GM23338 (cell line): ENCODE measurements at regions not wholly inside any gene's neighbourhood (a gene's known extent, or its start where the extent isn't known, plus 50 kb on each side); places are given as distances from the start of the nearest gene placed in this dataset.

Source experiments
- ATAC-seq: fragments of 200-7000 bp; cut with Tn5 transposase; 3 replicates; pipeline ENCODE4 v1.9.1; 2020
- DNase-seq: peaks from one replicate; pipeline ENCODE4 v3.0.0-alpha.2; 2015; ENCODE audit warnings: low spot score
- H2AFZ ChIP-seq: fragments of 200-600 bp; sonication (generic); 2 replicates; pipeline ENCODE4 v1.8.0; 2016; ENCODE audit warnings: antibody characterized with exemption, mild to moderate bottlenecking, moderate library complexity
- H3F3A ChIP-seq: fragments of 200-600 bp; sonication (generic); replicated peaks from 2 replicates; pipeline ENCODE4 v1.8.0; 2017; ENCODE audit warnings: antibody characterized with exemption, mixed run types, low read depth
- H3K27ac ChIP-seq: fragments of 200-600 bp; sonication (generic); 2 replicates; pipeline ENCODE4 v1.6.1; 2016; ENCODE audit warnings: low read depth
- H3K27me3 ChIP-seq: fragments of 200-600 bp; sonication (generic); 2 replicates; pipeline ENCODE4 v1.8.0; 2016; ENCODE audit warnings: mild to moderate bottlenecking, mixed run types, moderate library complexity; ENCODE audit not compliant: insufficient read depth
- H3K36me3 ChIP-seq: fragments of 200-600 bp; sonication (generic); 2 replicates; pipeline ENCODE4 v1.8.0; 2016; ENCODE audit warnings: mild to moderate bottlenecking; ENCODE audit not compliant: insufficient read depth
- H3K4me1 ChIP-seq: fragments of 200-600 bp; sonication (generic); 2 replicates; pipeline ENCODE4 v1.8.0; 2016; ENCODE audit warnings: mild to moderate bottlenecking, moderate library complexity; ENCODE audit not compliant: insufficient read depth
- H3K4me2 ChIP-seq: fragments of 200-600 bp; sonication (generic); 2 replicates; pipeline ENCODE4 v1.7.1; 2017; ENCODE audit warnings: mixed run types
- H3K4me3 ChIP-seq: fragments of 200-600 bp; sonication (generic); 2 replicates; pipeline ENCODE4 v1.6.1; 2016; ENCODE audit warnings: mixed run types
- H3K79me2 ChIP-seq: fragments of 200-600 bp; sonication (generic); replicated peaks from 2 replicates; pipeline ENCODE4 v1.8.0; 2017; ENCODE audit warnings: mild to moderate bottlenecking; ENCODE audit not compliant: insufficient read depth
- H3K9me2 ChIP-seq: fragments of 200-600 bp; sonication (generic); 2 replicates; pipeline ENCODE4 v1.8.0; 2017; ENCODE audit not compliant: insufficient read depth
- H4K20me1 ChIP-seq: fragments of 200-600 bp; sonication (generic); replicated peaks from 2 replicates; pipeline ENCODE4 v1.8.0; 2017; ENCODE audit warnings: mild to moderate bottlenecking; ENCODE audit not compliant: insufficient read depth
- H3K27ac Mint-ChIP-seq: 2 replicates; pipeline ENCODE4 v1.8.0; 2020; ENCODE audit warnings: inconsistent platforms, mild to moderate bottlenecking, moderate library complexity, mixed read lengths
- H3K27me3 Mint-ChIP-seq: 3 replicates; pipeline ENCODE4 v1.8.0; 2022; ENCODE audit warnings: low read depth, mild to moderate bottlenecking, moderate library complexity, mixed read lengths, inconsistent platforms; ENCODE audit not compliant: insufficient read depth, poor library complexity
- H3K36me3 Mint-ChIP-seq: 3 replicates; pipeline ENCODE4 v1.8.0; 2021; ENCODE audit warnings: low read depth, mild to moderate bottlenecking, inconsistent platforms, moderate library complexity, mixed read lengths
- H3K4me1 Mint-ChIP-seq: 3 replicates; pipeline ENCODE4 v1.8.0; 2020; ENCODE audit warnings: mild to moderate bottlenecking, inconsistent platforms, mixed read lengths
- H3K4me3 Mint-ChIP-seq: 3 replicates; pipeline ENCODE4 v1.8.0; 2021; ENCODE audit warnings: moderate library complexity, mild to moderate bottlenecking, inconsistent platforms, mixed read lengths
- H3K9me3 Mint-ChIP-seq: 3 replicates; pipeline ENCODE4 v1.8.0; 2020; ENCODE audit warnings: moderate library complexity, mild to moderate bottlenecking, inconsistent platforms, mixed read lengths
- CREB1 ChIP-seq: fragments of 250-450 bp; sonication (Bioruptor Pico); IDR thresholded peaks from 2 replicates; pipeline ENCODE4 v1.5.0; 2020; ENCODE audit warnings: low read depth, mild to moderate bottlenecking, moderate library complexity
- EZH2 ChIP-seq: fragments of 200-600 bp; sonication (generic); IDR thresholded peaks from one replicate; pipeline ENCODE4 v1.8.0; 2017; ENCODE audit warnings: antibody characterized with exemption, mild to moderate bottlenecking, low read depth; ENCODE audit not compliant: unreplicated experiment
- EZH2phosphoT487 ChIP-seq: fragments of 200-600 bp; sonication (generic); IDR thresholded peaks from one replicate; pipeline ENCODE4 v1.8.1; 2018; ENCODE audit warnings: antibody characterized with exemption; ENCODE audit not compliant: unreplicated experiment
- POLR2AphosphoS5 ChIP-seq: IDR thresholded peaks from 2 replicates; pipeline ENCODE4 v1.6.1; 2016; ENCODE audit warnings: antibody characterized with exemption, low read depth
- STAT1 ChIP-seq: IDR thresholded peaks from one replicate; pipeline ENCODE4 v1.6.1; 2016; ENCODE audit warnings: antibody characterized with exemption; ENCODE audit not compliant: unreplicated experiment
- TF ChIP-seq, protein P1 (sequence below): IDR thresholded peaks from one replicate; pipeline ENCODE4 v1.6.1; 2018; ENCODE audit warnings: antibody characterized with exemption; ENCODE audit not compliant: unreplicated experiment
- TF ChIP-seq, protein P2 (sequence below): IDR thresholded peaks from 2 replicates; pipeline ENCODE4 v1.6.1; 2016; ENCODE audit warnings: antibody characterized with exemption
- TF ChIP-seq, protein P3 (sequence below), 2 experiments: fragments of 200-600 bp in 1 of 2; sonication (generic) in 1 of 2; conservative IDR thresholded peaks; 2 replicates each; pipeline versions ENCODE4 v1.5.1 to v1.6.1; 2016 to 2017; ENCODE audit warnings: antibody characterized with exemption in 2 of 2, low read depth in 2 of 2, mild to moderate bottlenecking in 2 of 2, moderate library complexity in 1 of 2
- TF ChIP-seq, protein P4 (sequence below): fragments of 250-450 bp; sonication (Bioruptor Pico); IDR thresholded peaks from 2 replicates; pipeline ENCODE4 v1.5.0; 2020; ENCODE audit warnings: mild to moderate bottlenecking, moderate library complexity

DNA sequence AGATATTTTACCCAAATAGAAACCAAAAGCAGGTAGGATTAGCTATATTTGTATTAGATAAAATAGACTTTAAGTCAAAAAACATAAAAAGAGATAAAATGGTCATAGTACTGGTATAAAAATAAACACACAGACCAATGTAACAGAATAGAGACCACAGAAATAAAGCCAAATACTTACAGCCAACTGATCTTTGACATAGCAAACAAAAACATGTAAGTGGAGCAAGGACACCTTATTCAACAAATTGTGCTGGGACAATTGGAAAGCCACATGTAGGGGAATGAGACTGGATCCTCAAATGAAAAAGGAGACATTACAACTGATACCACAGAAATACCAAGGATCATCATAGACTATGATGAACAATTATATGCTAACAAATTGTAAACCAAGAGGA, 94.5 kb upstream of the SIRPG start:
- no peak overlapping the region for H3K4me3 ChIP-seq
- no peaks in the 10 kb centered on the region for H3K9me3 Mint-ChIP-seq
- H3K36me3 ChIP-seq: no peaks in the 10 kb centered on the region
- H3K27me3 ChIP-seq: no peaks in the 10 kb centered on the region
- no peaks in the 10 kb centered on the region for H3K27me3 Mint-ChIP-seq
- no peak overlapping the region for H3K27ac ChIP-seq
- no peak overlapping the region for H3K4me3 Mint-ChIP-seq
- ATAC-seq: no peak
- H3K79me2 ChIP-seq: no peaks in the 10 kb centered on the region
- H4K20me1 ChIP-seq: no peaks in the 10 kb centered on the region
- TF ChIP-seq, protein P1, sequence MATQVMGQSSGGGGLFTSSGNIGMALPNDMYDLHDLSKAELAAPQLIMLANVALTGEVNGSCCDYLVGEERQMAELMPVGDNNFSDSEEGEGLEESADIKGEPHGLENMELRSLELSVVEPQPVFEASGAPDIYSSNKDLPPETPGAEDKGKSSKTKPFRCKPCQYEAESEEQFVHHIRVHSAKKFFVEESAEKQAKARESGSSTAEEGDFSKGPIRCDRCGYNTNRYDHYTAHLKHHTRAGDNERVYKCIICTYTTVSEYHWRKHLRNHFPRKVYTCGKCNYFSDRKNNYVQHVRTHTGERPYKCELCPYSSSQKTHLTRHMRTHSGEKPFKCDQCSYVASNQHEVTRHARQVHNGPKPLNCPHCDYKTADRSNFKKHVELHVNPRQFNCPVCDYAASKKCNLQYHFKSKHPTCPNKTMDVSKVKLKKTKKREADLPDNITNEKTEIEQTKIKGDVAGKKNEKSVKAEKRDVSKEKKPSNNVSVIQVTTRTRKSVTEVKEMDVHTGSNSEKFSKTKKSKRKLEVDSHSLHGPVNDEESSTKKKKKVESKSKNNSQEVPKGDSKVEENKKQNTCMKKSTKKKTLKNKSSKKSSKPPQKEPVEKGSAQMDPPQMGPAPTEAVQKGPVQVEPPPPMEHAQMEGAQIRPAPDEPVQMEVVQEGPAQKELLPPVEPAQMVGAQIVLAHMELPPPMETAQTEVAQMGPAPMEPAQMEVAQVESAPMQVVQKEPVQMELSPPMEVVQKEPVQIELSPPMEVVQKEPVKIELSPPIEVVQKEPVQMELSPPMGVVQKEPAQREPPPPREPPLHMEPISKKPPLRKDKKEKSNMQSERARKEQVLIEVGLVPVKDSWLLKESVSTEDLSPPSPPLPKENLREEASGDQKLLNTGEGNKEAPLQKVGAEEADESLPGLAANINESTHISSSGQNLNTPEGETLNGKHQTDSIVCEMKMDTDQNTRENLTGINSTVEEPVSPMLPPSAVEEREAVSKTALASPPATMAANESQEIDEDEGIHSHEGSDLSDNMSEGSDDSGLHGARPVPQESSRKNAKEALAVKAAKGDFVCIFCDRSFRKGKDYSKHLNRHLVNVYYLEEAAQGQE: no peak
- no peak for TF ChIP-seq STAT1
- TF ChIP-seq EZH2phosphoT487: no peak
- no peak for TF ChIP-seq EZH2
- TF ChIP-seq, protein P2, sequence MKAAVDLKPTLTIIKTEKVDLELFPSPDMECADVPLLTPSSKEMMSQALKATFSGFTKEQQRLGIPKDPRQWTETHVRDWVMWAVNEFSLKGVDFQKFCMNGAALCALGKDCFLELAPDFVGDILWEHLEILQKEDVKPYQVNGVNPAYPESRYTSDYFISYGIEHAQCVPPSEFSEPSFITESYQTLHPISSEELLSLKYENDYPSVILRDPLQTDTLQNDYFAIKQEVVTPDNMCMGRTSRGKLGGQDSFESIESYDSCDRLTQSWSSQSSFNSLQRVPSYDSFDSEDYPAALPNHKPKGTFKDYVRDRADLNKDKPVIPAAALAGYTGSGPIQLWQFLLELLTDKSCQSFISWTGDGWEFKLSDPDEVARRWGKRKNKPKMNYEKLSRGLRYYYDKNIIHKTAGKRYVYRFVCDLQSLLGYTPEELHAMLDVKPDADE: no peak
- TF ChIP-seq, protein P3, sequence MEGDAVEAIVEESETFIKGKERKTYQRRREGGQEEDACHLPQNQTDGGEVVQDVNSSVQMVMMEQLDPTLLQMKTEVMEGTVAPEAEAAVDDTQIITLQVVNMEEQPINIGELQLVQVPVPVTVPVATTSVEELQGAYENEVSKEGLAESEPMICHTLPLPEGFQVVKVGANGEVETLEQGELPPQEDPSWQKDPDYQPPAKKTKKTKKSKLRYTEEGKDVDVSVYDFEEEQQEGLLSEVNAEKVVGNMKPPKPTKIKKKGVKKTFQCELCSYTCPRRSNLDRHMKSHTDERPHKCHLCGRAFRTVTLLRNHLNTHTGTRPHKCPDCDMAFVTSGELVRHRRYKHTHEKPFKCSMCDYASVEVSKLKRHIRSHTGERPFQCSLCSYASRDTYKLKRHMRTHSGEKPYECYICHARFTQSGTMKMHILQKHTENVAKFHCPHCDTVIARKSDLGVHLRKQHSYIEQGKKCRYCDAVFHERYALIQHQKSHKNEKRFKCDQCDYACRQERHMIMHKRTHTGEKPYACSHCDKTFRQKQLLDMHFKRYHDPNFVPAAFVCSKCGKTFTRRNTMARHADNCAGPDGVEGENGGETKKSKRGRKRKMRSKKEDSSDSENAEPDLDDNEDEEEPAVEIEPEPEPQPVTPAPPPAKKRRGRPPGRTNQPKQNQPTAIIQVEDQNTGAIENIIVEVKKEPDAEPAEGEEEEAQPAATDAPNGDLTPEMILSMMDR (conservative IDR thresholded peaks at IDR 0.05; ENCODE audit: low read depth in 2 of 2): no peak
- TF ChIP-seq, protein P4, sequence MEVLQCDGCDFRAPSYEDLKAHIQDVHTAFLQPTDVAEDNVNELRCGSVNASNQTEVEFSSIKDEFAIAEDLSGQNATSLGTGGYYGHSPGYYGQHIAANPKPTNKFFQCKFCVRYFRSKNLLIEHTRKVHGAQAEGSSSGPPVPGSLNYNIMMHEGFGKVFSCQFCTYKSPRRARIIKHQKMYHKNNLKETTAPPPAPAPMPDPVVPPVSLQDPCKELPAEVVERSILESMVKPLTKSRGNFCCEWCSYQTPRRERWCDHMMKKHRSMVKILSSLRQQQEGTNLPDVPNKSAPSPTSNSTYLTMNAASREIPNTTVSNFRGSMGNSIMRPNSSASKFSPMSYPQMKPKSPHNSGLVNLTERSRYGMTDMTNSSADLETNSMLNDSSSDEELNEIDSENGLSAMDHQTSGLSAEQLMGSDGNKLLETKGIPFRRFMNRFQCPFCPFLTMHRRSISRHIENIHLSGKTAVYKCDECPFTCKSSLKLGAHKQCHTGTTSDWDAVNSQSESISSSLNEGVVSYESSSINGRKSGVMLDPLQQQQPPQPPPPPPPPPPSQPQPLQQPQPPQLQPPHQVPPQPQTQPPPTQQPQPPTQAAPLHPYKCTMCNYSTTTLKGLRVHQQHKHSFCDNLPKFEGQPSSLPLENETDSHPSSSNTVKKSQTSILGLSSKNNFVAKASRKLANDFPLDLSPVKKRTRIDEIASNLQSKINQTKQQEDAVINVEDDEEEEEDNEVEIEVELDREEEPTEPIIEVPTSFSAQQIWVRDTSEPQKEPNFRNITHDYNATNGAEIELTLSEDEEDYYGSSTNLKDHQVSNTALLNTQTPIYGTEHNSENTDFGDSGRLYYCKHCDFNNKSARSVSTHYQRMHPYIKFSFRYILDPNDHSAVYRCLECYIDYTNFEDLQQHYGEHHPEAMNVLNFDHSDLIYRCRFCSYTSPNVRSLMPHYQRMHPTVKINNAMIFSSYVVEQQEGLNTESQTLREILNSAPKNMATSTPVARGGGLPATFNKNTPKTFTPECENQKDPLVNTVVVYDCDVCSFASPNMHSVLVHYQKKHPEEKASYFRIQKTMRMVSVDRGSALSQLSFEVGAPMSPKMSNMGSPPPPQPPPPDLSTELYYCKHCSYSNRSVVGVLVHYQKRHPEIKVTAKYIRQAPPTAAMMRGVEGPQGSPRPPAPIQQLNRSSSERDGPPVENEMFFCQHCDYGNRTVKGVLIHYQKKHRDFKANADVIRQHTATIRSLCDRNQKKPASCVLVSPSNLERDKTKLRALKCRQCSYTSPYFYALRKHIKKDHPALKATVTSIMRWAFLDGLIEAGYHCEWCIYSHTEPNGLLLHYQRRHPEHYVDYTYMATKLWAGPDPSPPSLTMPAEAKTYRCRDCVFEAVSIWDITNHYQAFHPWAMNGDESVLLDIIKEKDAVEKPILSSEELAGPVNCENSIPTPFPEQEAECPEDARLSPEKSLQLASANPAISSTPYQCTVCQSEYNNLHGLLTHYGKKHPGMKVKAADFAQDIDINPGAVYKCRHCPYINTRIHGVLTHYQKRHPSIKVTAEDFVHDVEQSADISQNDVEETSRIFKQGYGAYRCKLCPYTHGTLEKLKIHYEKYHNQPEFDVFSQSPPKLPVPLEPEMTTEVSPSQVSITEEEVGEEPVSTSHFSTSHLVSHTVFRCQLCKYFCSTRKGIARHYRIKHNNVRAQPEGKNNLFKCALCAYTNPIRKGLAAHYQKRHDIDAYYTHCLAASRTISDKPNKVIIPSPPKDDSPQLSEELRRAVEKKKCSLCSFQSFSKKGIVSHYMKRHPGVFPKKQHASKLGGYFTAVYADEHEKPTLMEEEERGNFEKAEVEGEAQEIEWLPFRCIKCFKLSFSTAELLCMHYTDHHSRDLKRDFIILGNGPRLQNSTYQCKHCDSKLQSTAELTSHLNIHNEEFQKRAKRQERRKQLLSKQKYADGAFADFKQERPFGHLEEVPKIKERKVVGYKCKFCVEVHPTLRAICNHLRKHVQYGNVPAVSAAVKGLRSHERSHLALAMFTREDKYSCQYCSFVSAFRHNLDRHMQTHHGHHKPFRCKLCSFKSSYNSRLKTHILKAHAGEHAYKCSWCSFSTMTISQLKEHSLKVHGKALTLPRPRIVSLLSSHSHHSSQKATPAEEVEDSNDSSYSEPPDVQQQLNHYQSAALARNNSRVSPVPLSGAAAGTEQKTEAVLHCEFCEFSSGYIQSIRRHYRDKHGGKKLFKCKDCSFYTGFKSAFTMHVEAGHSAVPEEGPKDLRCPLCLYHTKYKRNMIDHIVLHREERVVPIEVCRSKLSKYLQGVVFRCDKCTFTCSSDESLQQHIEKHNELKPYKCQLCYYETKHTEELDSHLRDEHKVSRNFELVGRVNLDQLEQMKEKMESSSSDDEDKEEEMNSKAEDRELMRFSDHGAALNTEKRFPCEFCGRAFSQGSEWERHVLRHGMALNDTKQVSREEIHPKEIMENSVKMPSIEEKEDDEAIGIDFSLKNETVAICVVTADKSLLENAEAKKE (CRISPR knock-in tag): no peak
- no peak for TF ChIP-seq POLR2AphosphoS5
- TF ChIP-seq CREB1 (CRISPR knock-in tag): no peak
- H3K4me1 ChIP-seq: 0 out of 2 replicates have a peak, but pooled peaks cover 4% of the 10 kb centered on the region
- no peak for DNase-seq
- no peak overlapping the region for H3K4me2 ChIP-seq
- H3K27ac Mint-ChIP-seq: no peak overlapping the region
- peaks cover 8% of the 10 kb centered on the region; the same call in 2 of the 3 replicates for H3K4me1 Mint-ChIP-seq
- H3K36me3 Mint-ChIP-seq: no peaks in the 10 kb centered on the region
- H3F3A ChIP-seq: no peaks in the 10 kb centered on the region
- no peak overlapping the region for H2AFZ ChIP-seq
- H3K9me2 ChIP-seq: no peaks in the 10 kb centered on the region
